Astrocyte of the spinal cord (primary cell): ENCODE measurements at regions not wholly inside any gene's neighbourhood (a gene's known extent, or its start where the extent isn't known, plus 50 kb on each side); places are given as distances from the start of the nearest gene placed in this dataset.

Source experiments
- DNase-seq: peaks from one replicate; pipeline ENCODE4 v3.0.0; 2011; ENCODE audit warnings: low read depth, low spot score
- H3K4me3 ChIP-seq: 2 replicates; pipeline ENCODE4 v1.5.1; 2011; ENCODE audit warnings: low read depth, mild to moderate bottlenecking, low read length, moderate library complexity
- CTCF ChIP-seq: IDR thresholded peaks from 2 replicates; pipeline ENCODE4 v1.5.1; 2012; ENCODE audit warnings: low read depth, mild to moderate bottlenecking, low read length, inconsistent platforms
- in situ Hi-C: cut with HindIII; loops from 2 replicates; pipeline ENCODE4 v1.10.0; 2017; ENCODE audit warnings: low sequenced_read_pairs

GRCh38 chr1:57605933-57606332 lies 182.1 kb upstream of the DAB1 start:
- no peak overlapping the region for H3K4me3 ChIP-seq
- TF ChIP-seq CTCF, result no peak
- in situ Hi-C loops, result no loop called here
- no peak for DNase-seq

- no peak overlapping the region for H3K4me3 ChIP-seq
- DNase-seq, result no peak
- TF ChIP-seq CTCF, result no peak
- in situ Hi-C loops, result no loop called here
Measured at GRCh38 chr1:57603696-57604095, 179.8 kb upstream of the DAB1 start.

DNA sequence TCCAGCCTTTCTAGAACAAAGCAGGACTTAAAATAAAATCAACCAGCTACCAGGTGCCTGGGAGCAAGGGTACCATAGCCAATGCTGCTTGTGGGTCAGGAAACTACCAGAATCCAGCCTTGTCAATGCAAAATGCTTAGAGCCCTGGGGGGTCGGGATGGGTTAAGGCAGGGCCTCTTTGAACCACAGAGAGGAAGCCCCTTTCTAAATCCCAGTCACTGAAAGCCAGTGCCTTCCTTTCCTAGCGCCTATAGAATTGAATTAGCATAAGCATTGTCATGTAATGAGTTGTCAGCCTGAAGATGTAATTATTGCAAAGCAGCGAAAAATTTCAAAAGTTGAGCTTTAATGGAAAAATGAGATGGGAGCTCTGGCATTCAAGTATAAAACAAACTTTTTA lies 176.6 kb upstream of the DAB1 start:
- DNase-seq, result no peak
- no peak overlapping the region for H3K4me3 ChIP-seq
- in situ Hi-C loops, result no loop called here
- TF ChIP-seq CTCF, result no peak

GRCh38 chr1:57599236-57599994 lies 175.6 kb upstream of the DAB1 start:
- in situ Hi-C loops, result no loop called here
- TF ChIP-seq CTCF, result no peak
- no peak overlapping the region for H3K4me3 ChIP-seq
- DNase-seq, result no peak

GRCh38 chr1:57597036-57597435 lies 173.2 kb upstream of the DAB1 start:
- TF ChIP-seq CTCF, result no peak
- no peak for DNase-seq
- in situ Hi-C loops, result no loop called here
- H3K4me3 ChIP-seq, result no peak overlapping the region

GRCh38 chr1:57594002-57594401 lies 170.1 kb upstream of the DAB1 start:
- no peak for DNase-seq
- in situ Hi-C loops, result no loop called here
- no peak overlapping the region for H3K4me3 ChIP-seq
- no peak for TF ChIP-seq CTCF
